ENCODE measurements at regions not wholly inside any gene's neighbourhood (a gene's known extent, or its start where the extent isn't known, plus 50 kb on each side); places are given as distances from the start of the nearest gene placed in this dataset.

DNA sequence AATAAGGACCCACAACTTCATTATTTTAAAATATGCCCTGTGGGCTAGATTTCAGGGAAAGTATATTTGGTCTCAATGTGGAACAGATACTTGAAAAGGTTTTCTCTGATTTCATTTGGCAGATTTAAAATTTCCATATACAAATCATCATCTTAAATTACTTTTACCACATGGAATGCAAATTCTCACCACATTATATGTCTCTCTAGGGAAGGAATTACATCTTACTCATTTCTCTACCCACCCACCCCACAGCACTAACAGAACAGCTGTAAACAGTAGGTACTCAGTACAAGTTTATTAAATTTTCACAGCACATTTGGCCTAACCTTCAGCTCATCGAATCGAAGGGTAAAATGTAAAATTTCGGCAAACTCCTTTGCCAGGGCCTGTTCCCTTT, 104.0 kb downstream of the CYRIA start:
- no peak for DNase-seq

DNA sequence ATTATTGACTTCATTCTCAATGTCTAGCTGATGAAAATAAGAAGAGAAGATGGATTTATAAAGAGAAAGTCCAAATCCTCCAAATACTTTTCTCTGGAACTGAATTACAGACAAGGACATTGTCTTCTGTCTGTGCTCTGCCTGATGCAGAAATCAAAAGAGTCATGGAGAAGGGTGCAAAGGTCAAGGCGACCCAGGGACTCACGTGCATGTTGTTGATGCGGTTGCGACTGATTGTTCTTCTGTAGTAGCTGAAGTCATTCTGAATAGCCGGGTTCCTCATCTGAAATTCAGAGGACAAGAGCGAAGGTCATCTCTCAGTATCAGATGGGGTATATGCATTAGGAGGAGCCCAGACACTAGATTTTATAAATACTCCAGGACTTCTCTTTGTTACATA, 104.4 kb downstream of the CYRIA start:
- DNase-seq, result no peak

DNA sequence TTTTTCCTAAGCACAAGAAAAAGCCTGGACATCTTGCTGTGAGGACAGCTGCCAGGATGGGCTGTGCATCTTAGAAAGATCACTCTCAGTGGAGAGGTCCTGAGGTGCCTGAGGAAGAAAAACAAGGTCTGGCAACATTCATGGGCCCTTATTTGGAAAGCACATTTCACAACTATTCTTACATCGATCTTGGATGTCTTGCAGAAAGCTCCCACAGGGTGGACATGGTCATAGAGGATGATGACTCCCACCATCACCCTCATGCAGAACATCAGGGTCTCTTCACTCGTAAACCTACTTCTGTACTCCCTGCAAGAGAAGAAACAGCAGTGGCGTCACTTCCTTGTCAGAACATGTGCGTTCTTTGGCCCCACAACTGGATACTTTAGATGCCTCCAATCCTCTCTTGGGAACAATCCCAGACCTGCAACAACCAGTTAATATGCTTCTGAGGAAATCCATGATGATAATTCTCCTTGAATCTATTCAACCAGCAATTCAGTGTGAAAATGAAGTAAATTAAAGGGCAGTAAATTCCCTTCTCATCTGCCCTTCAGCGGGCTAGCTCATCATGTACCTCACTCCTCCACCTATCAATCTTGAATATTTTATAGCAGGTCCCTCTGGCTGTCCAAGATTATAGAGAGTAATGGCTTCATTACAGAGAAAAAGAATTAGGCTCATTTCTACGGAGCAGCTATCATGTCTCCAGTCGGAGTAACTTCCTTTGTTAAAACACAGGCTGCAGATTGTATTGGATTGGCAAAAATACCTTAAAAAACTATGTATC, 106.2 kb downstream of the CYRIA start:
- no peak for DNase-seq

DNA sequence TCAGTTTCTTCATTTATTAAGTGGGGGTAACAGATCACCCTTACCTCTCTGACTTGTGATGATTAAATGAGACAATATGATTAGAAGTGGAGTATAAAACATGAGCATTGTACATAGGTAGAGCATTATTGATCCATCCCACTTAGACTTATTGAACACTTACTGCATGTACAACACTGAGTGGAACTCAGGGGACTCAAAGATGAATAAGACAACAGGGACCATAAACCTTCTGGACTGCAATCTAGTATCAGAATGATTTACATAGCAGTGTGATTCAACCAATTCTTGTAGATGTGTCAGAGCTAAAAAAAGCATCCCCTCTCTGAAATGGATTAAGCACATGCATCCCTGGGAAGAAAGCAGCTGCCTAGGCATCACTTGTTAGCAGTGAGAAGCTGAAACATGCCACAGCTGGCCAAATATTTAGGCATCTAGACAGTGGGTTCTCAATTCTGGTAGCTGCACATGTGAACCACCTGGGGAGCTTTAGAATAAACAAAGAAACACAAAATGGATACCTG, 111.5 kb downstream of the CYRIA start:
- no peak for DNase-seq

DNA sequence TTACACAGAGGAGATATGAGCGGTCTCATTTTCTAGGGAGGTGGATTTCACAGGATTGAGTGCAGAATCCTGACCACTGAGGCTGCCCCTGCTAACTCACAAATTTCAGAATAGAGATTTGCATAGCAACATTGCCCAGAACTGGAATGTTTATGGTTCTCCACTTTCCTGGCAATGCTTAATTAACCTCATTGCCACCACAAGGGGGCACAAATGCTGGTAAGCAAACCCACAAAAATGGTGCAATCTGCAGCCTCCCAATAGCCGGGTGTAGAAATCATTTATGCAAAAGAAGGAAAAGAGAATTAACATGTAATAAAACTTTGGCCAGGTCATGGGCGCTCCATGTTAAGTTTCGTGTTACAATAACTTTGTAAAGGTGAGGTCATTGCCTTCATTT, 112.4 kb downstream of the CYRIA start:
- DNase-seq, result peak; percentile 18

DNA sequence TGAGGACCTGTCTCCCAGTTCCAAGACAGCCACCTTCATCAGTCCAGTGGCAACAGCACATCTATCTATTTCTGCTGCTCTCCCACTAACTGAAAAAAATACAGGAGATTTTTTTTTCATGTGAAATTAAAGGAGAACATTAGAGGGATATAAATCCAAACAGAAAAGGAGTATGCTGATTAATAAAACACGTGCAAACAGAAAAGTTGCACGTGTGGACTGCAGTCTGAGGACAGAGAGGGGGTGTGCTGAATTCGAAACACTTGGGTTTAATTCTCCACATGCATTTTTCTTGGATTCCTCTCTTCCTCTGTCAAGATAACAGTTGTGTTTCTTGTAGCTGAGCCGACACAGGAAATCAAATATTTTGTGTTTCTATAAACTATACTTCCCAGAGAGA, 113.4 kb downstream of the CYRIA start:
- no peak for DNase-seq

DNA sequence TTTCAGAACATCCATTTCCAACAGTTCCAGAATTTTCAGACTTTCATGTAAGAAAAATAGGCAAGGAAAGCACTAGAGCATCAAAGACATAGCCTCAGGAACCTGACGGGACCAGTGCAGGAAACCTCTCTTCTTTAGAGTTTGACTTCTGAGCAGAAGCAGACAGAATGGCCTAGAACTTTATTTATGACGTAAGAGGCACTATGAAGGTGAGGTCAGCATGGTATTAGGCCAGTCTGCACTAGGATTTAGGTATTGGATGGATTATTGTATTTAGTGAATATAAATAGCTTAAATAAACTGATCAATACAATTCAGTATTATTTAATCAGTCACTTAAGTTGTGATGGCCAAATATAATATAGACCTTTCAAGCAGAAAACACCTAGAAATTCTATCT, 117.6 kb downstream of the CYRIA start:
- DNase-seq, result no peak

DNA sequence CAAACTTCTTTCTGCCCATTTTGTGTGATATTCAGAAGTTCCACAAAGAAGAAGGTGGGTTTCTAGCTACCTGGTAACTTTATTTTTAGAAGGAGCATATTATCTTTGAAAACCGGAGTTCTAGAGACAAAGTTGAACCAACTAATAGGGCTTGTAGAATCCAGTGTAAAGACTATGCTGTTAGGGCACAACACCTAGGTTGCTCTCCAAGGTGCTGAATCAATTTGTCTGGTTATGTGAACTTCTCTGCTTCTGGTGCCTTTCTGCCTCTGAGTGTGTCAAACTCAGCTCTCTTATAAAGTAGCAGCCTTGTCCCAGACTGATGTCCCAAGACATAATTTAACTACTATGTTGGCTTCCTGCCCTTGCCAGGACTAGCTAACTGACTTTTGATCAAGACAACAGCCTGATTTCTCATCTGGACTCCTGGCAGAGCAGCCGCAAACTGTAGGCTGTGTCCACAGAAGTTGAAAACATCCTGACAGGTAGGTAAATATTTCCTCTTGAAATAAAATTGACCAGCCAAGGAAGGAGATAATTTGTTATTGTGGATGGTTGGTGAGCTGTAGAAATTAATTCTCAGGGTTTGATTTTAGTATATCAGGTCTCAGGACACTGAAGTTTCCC, 119.4 kb downstream of the CYRIA start:
- no peak for DNase-seq

DNA sequence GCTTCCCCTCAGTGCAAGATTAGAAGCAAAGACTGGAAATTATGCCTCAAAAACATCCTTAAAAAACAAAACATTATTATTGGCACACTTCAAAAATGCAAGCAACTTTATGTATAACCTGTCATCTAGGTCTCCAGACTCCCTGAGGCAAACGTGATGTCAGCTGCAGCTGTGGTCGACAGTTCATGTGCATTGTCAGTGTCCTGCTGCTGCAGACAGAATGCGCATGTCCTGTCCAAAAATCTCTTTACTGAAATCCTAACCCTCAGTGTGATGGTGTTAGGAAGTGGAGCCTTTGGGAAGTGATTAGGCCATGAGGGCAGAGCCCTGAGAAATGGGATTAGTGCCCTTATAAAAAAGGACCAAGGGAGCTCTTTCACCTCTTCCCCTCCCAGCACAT, 126.9 kb downstream of the CYRIA start:
- no peak for DNase-seq

DNA sequence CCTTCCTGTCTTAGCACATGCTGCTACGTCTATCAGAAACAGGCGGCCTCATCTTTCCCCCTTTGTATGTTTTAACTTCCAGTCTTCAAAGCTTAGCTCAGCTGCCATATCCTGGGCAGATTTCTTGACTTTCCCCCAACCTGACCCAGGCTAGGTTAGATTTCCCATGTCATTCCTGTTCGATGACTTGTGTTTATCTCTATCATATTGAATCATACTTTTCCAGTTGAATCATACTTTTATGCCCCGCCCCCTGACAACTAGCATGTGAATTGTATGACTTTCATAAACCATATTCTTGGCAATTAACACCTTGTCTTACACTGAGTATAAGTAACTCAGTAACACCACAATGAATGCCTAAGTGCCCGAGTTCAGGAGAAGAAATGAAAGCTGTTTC, 128.3 kb downstream of the CYRIA start:
- DNase-seq, result no peak

DNA sequence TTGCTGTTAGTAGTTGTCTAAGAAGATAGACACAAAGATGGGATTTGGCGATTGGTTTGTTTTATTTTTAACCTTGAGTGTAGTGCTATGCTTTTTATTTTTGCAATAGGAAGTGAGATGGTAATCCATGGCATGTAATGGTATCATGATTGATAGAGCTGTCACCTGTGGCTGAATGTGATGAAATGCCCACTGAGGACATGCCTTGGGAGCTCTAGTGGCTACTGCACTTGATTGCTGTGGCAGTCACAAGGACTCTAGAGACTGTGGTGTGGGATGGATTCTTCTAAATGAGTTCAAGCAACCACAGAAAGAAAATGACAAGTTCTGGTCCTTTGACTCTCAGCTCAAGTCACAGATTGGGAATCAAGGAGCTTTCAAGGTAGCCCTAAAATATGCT, 139.4 kb downstream of the CYRIA start:
- no peak for DNase-seq

DNA sequence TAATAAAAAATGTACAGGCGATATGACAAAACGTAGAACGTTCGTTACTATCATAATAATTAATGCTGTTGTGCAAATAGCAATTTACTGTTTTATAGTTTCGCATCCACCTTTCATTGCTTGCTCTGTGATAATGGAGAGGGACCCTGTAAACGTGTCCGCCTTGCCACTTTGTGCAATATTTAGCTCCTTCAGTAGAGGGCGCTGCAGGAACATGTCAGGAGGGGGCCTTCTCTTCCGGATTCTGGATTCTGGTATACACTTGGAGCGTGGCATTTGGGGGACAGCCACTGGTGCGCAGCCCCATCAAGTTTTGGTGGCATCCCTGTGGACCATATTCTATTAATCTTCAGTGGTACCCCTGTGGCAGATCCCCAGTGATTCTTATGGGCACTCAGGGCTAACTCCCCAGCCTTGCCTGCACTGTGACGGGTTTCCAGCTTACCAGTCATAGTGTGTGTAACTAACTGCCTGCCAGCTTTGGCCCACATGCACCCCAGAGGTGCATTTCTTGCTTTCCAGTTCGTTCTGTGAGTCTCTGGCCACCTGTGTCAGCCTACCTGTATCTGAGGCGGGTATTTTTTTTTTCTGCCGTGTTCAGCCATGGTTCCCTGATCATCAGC, 140.3 kb downstream of the CYRIA start:
- DNase-seq, result no peak

DNA sequence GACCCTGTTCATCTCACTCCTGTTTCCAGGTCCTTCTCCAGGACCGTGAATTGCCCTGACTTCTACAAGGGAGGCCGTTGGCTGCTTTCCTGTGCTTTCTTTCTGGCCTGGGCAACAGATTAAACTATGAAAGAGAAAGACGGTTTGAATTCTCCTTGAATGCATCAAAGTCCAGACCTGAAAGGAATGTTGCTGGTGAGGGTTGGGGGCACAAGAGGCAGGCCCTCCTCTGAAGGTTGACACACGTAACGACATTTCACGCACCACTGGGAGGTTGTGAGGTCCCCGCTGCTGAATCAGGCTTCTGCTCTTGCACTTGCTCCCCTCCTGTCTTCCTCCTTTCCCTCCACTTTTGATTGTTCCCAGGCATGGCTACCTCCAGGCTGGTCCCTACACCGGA, 141.9 kb downstream of the CYRIA start:
- DNase-seq, result no peak

DNA sequence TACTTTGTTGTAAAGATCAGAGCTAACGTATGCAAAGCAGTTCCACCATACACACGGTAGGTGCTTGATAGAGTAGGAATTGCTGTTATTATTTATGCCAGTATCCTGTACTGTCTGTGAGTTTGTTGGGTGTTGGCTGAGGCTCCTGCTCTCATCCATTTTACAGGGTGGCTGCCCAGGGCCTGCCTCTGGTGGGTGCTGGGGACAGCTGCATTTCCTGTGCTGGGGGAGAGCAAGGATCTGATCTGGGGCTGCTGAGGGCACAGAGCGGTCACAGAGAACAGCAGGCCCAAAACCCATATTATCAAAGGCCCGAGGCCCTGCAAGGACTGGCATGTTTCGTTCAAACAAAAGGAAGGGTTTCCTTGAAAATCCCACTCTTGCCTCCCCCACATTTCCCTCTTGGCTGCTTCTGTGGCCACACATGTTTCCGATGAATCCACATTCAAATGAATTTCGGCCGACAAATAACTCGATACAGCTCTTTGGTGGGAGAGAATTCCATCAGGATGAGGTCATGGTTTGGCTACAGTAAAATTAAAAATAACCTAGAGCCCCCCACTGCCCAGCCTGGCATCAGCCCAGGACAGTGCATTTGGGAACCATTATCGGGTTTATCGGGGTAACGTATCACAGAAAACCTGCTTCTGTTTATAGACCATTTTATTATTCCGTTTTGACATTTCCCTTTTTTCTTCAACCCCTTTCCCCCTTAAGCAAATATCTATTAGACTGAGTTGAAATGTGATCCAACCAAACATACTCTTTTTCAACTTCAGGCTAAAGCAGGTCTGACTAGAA, 143.4 kb downstream of the CYRIA start:
- no peak for DNase-seq

DNA sequence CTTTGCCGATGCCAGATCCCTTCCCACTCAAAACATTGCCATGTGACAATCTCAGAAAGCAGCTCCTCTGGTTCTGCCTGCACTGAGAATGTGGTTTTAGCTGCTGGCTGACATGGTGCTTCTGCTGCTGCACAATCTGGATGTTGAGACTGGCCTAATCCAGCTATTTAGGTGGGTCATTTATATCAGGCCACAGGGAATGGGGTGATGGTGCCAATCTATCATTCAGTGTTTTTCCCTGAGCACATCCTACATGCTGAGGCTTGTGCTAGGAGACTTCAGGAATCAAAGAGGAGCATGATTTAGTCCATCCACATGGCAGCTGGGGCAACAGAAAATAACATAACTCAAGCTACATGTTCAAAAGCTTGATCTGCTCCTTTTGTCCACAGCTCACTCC, 144.7 kb downstream of the CYRIA start:
- DNase-seq, result no peak

DNA sequence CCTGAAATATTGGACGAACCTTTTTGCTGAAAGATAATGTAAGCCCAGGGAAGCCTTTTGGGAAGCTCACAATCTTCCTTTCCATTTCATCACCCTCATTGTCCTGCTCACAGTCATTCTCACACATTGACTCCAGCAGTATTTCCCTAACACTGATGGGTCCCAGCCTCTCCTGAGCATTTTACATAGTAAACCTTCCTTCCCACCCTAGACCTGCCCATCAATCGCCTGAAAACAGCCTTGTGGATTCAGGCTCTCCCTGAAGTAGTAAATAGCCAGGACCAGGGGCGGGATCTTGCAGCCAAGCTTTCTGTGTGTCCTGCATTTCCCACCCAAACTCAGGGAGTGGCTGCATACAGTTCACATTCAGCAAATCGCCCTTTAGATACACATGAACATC, 149.9 kb downstream of the CYRIA start:
- DNase-seq, result no peak

DNA sequence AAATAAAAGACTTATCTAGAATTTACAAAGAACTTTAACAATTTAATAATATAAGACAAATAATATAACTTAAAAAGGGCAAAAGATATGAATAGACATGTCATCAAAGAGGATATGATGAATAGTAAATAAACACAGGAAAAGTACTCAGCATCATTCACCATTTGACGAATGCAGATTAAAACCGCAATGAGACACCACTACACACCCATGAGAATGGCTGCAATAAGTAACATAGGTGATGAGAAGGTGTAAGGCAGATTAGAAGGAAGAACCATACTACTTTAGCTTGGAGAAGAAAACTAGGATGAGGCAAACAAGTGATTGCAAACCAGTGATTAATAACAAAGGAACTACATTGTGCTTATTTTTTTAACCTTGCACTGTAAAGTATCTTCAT, 152.0 kb downstream of the CYRIA start:
- no peak for DNase-seq

DNA sequence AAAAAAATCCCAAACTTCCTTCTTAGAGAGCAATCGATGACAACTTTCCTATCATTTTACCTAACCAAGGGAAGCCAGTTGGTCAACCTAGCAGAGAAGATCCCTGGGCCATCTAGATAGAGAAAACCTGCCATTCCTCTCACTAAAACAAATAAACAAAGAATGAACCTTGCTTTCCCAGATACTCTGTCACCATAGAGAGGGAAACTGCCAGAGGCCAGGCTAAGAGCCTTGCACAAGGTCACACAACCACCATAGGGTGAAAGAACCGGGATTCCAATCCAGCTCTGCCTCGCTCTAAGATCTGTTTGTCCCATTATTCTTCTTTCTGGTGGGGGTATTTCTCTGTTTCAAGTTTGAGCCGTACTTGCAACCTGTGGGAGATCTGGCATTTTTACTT, 154.6 kb downstream of the CYRIA start:
- no peak for DNase-seq

DNA sequence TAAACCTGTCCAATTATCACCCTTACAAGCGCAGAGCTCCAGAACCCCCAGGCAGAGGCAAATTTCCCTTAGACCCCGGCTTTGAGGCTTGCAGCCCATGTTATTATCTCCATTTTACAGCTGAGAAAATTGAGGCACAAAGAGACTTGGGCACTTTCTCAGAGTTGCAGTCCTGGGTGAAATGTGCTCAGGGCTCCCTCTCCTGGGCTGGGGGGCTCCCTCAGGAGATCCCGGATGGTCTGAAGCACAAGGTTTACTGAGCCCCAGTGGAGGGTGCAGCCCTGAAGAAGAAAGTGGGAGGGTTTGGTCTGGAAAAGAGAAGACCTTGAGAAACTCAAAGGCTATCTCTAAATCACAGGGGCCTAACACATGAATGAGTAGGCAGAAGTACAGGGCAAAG, 156.6 kb downstream of the CYRIA start:
- no peak for DNase-seq

DNA sequence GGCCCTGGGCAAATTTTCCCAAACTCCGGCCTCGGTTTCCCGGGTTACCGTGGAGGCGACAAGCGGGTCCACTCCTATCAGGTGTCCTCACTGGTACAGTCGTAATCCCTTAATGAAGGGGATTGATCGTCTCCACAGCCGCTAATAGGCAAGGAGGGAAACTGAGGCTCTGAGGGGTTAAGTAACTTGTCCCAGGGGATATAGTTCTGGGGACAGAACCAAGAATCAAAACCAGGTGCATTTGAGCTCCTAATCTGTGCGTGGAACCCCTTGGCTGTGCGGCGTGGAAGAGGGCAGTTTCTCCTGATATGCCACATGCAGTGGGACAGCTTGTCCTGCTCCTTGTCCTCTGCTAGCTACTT, 157.2 kb downstream of the CYRIA start:
- no peak for DNase-seq

DNA sequence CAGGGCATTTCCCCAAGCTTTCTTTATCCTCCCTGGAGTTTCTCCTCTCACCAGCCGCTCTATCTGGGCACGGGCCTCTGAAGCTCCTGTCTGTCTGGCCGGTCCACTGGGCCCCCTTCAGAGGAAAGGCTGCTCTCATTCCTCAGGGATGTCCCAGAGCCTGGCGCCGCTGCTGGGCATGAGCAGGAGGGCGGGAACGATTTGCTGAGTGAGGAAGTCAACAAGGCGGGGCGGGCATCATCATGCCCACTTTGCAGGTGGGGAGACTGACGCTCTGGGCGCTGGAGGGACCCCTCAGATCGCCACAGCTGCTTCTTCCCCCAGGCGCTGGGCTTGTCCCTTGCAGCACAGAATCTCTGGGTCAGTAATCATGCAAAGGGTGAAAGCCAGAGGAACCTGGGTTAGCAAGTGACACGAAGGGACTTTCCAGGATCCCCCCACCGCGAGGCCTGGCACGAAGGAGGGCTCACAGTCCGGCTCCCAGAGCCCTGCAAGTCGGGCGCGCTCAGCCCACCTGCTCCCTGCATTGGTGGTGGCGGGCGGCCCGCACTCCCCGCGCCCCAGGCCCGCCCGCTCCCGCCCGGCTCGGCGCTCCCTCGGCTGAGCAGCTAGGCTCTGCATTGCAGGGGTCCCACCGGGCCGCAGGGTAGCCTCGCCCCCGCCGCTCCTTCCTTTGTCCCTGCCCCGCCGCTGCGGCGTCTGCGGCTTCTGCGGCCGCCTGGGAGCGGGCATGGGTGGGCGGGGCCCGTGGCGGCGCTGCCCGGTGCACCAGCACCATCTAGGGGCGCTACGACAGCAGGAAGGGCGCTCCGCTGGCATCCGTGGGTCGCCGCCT, 157.8 kb downstream of the CYRIA start:
- DNase-seq, result no peak

DNA sequence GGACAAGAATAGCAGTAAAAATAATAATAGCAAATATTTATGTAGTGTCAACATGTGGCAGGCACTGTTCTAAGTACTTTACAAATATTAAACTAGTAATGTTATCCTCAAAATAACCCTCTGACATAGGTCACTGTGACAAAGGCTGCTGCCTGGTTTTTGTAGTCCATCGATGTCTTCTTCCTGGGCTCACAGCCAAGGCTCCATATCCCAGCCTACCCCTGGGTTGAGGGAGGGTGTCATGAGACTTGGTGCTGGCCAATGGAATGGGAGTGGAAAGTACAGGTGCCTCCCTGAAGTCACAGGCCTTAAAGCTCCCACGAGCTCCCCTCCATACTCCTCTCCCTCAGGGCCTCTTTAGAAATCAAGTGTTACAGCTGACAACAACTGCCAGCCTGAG, 159.3 kb downstream of the CYRIA start:
- DNase-seq, result no peak

Data from NCI-H187 treated with DMSO at 0.1 percent for 48 hours (cell line).